Astrocyte (in vitro differentiated cells and primary cell): ENCODE measurements at regions not wholly inside any gene's neighbourhood (a gene's known extent, or its start where the extent isn't known, plus 50 kb on each side); places are given as distances from the start of the nearest gene placed in this dataset.

Source experiments
- EZH2 ChIP-seq: IDR thresholded peaks from 2 replicates; pipeline ENCODE4 v1.6.1; 2012; ENCODE audit warnings: mild to moderate bottlenecking, low read length, inconsistent platforms; ENCODE audit not compliant: insufficient read depth
- TF ChIP-seq, protein P1 (sequence below): IDR thresholded peaks from 2 replicates; pipeline ENCODE4 v1.5.1; 2011; ENCODE audit warnings: low read depth, mild to moderate bottlenecking, inconsistent platforms, low read length, moderate library complexity; ENCODE audit not compliant: insufficient read depth

DNA sequence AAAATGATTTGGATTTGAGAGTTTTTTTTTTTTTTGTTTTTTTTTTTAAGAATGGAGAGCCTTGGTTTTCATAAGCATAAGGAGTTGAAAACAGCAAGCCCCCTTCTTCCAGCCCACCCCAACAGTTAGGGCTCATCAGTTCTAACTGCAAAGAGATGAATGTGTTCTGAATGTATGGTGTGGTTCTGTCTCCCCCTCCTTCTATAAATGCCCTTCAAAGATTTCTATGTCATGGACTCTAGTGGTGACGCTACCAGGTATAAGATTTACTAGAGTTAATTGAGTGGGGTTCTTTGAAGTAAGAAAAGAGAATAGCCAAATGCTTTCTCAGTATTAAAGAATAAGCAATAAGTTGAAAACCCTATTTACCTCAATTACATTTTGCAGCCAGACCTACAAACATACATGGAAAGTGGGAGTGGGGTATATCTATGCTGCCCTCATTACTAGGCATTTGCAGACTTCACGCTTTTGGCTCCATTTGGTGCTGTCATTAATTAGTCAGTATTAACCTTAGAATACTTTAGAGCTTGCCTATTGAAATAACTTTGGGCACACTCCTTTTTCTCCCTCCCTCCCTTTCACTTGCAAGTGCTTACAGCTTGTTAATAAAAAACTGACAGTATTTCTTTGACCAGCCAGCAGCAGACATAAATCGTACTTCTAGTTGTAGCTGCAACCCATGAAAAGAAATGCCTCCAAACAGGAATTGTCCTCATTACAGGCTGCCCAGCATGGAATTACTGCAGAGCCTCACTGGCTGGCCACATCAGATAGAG is 667.2 kb upstream of the ZNF608 start:
- no peak for TF ChIP-seq EZH2
- TF ChIP-seq, protein P1, sequence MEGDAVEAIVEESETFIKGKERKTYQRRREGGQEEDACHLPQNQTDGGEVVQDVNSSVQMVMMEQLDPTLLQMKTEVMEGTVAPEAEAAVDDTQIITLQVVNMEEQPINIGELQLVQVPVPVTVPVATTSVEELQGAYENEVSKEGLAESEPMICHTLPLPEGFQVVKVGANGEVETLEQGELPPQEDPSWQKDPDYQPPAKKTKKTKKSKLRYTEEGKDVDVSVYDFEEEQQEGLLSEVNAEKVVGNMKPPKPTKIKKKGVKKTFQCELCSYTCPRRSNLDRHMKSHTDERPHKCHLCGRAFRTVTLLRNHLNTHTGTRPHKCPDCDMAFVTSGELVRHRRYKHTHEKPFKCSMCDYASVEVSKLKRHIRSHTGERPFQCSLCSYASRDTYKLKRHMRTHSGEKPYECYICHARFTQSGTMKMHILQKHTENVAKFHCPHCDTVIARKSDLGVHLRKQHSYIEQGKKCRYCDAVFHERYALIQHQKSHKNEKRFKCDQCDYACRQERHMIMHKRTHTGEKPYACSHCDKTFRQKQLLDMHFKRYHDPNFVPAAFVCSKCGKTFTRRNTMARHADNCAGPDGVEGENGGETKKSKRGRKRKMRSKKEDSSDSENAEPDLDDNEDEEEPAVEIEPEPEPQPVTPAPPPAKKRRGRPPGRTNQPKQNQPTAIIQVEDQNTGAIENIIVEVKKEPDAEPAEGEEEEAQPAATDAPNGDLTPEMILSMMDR = no peak
